GM12875 (cell line): ENCODE measurements at regions not wholly inside any gene's neighbourhood (a gene's known extent, or its start where the extent isn't known, plus 50 kb on each side); places are given as distances from the start of the nearest gene placed in this dataset.
"Not testable (repeated sequence)": the region's sequence is repeated elsewhere in the genome, so short reads cannot be mapped to it uniquely, and the experiment has no call there.

ENCODE experiments used
- H3K4me3 ChIP-seq: one replicate; pipeline ENCODE4 v1.5.1; 2011; ENCODE audit warnings: low read depth, low read length, control low read depth
- TF ChIP-seq, protein P1 (sequence below): IDR thresholded peaks from 2 replicates; pipeline ENCODE4 v1.5.1; 2011; ENCODE audit warnings: low read depth, mild to moderate bottlenecking, control low read depth, inconsistent platforms, low read length, moderate library complexity, borderline replicate concordance; ENCODE audit not compliant: insufficient read depth

DNA sequence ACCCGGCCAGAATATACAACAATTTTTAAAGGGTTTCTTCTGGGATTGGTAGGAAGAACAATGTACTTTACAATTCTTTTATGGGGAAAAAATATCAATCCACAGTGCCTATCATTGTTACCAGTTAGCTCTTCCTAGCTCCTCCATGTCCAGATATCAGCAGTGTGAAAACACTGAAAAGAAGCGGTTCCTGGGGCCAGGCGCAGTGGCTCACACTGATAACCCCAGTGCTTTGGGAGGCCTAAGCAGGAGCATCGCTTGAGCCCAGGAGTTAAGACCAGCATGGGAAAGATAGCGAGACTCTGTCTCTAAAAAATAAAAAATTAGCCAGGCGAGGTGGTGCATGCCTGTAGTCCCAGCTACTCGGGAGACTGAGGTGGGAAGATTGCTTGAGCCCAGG, 114.5 kb upstream of the VOPP1 start:
- H3K4me3 ChIP-seq = not testable (repeated sequence)

- not testable (repeated sequence) for H3K4me3 ChIP-seq
These were observed 111.2 kb upstream of the VOPP1 start for GRCh38 chr7:55683501-55683900.

DNA sequence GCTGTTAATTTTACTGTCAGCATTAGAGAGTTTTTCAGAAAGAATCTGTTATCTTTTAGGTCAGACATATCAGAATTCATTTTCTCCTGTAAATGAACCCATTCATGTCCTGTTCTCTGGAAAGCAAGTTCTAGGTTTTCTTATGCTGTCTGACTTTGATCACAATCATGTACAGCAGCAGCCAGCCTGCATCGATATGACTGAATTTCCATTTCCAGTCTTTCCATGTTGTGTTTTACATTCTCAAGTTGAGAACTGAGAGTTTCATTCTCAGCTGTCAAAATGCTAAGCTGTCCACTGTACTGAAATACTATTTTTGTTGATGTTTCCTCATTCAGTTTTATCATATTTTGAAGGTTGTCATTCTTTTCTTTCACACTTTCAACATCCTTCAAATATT, 103.3 kb upstream of the VOPP1 start:
- not testable (repeated sequence) for H3K4me3 ChIP-seq

GRCh38 chr7:55673525-55673924, 101.2 kb upstream of the VOPP1 start:
- not testable (repeated sequence) for H3K4me3 ChIP-seq

GRCh38 chr7:55672084-55672483, 99.8 kb upstream of the VOPP1 start:
- H3K4me3 ChIP-seq = not testable (repeated sequence)

DNA sequence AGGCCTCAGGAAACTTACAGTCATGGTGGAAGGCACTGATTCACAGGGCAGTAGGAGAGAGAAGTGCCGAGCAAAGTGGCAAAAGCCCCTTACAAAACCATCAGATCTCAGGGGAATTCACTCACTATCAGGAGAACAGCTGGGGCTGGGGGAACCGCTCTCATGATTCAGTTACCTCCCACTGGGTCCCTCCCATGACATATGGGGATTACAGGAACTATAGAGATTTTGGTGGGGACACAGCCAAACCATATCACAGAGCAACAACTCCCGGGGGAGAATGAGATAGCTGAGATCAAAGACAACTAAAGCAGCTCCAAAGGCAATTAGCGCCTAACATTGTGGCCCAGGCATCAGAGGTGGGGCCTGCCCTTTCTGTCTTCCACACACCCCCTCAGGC, 85.4 kb upstream of the VOPP1 start:
- TF ChIP-seq, protein P1, sequence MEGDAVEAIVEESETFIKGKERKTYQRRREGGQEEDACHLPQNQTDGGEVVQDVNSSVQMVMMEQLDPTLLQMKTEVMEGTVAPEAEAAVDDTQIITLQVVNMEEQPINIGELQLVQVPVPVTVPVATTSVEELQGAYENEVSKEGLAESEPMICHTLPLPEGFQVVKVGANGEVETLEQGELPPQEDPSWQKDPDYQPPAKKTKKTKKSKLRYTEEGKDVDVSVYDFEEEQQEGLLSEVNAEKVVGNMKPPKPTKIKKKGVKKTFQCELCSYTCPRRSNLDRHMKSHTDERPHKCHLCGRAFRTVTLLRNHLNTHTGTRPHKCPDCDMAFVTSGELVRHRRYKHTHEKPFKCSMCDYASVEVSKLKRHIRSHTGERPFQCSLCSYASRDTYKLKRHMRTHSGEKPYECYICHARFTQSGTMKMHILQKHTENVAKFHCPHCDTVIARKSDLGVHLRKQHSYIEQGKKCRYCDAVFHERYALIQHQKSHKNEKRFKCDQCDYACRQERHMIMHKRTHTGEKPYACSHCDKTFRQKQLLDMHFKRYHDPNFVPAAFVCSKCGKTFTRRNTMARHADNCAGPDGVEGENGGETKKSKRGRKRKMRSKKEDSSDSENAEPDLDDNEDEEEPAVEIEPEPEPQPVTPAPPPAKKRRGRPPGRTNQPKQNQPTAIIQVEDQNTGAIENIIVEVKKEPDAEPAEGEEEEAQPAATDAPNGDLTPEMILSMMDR = no peak
- no peak overlapping the region for H3K4me3 ChIP-seq

DNA sequence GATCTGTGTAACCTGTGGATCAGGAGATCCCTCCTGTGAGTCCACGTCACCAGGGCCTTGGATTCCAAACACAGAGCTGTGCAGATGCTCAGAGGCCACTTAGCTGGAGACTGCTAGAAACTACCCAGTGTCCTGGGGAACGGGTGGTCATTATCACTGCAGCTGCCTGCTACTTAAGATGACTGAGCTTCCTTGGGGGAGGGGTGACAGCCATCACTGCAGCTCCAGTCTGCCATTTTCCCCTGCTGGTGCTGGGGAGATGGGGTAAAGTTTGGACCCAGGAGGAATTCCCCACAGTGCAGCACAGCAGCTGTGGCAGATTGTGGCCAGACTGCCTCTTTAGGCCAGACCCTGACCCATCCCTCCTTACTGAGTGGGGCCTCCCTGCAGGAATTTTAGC, 78.8 kb upstream of the VOPP1 start:
- H3K4me3 ChIP-seq = no peak overlapping the region
- TF ChIP-seq, protein P1 = no peak

- TF ChIP-seq, protein P1 = no peak
These were observed 76.9 kb upstream of the VOPP1 start for GRCh38 chr7:55649238-55649637.

DNA sequence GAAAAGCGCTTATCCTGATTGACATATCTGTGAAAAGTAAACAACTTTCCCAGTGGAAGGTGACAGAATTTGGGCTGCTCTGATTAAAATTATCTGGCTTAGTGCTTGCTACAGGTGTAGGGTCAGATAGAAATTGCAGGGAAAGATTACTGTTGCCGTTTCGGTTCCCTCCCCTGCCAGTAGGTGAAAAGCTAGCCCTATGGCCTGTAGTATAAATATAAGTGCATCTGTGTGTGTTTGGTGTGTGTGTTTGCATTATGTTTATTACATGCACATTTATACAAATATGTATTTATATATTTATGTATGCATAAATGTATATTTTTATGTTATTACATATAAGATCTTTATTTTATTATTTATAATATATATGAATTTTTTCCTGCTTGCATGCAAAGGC, 72.3 kb upstream of the VOPP1 start:
- TF ChIP-seq, protein P1 = no peak

More at GRCh38 chr7:55649238-55649637, 76.9 kb upstream of the VOPP1 start:
- H3K4me3 ChIP-seq = no peak overlapping the region

GRCh38 chr7:55642266-55642665, 70.0 kb upstream of the VOPP1 start:
- H3K4me3 ChIP-seq = no peak overlapping the region
- TF ChIP-seq, protein P1 = no peak

More for the DNA sequence above, 72.3 kb upstream of the VOPP1 start:
- H3K4me3 ChIP-seq = no peak overlapping the region
